Stimulated activated naive CD8-positive, alpha-beta T cell treated with anti-CD3 and anti-CD28 coated beads, Interleukin-15, Interleukin-2, amounts not matched to agents 100 U/mL and 50 U/mL, for 24 hours (primary cell): ENCODE measurements at regions not wholly inside any gene's neighbourhood (a gene's known extent, or its start where the extent isn't known, plus 50 kb on each side); places are given as distances from the start of the nearest gene placed in this dataset.
A peak's percentile ranks its signal among the peaks of the same experiment; 100 is the strongest.

Experiments used
- ATAC-seq: fragments of 150-1000 bp; cut with Tn5 transposase; one replicate; pipeline ENCODE4 v1.10.0; 2021
- DNase-seq: peaks from one replicate; pipeline ENCODE4 v3.0.0; 2021

DNA sequence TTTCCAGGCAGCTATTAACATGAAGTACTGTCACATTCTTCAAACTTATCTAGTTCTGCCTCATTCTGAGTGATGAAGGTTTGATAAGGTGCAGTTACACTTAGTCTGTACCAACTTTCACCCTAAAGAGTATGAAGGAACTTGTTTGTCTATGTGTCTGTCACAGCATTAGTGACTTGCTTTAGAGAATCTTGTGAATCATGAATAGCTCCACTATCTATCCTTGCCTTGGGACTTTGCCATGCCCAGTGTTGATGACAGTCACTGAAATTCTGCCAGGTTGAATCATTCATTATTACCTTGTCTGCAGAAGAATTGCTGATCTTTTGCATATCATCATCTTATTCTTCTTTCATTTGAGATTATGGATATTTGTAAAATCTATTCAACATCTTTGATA is 50.9 kb upstream of the A1CF start:
- no peak for DNase-seq
- no peak for ATAC-seq

DNA sequence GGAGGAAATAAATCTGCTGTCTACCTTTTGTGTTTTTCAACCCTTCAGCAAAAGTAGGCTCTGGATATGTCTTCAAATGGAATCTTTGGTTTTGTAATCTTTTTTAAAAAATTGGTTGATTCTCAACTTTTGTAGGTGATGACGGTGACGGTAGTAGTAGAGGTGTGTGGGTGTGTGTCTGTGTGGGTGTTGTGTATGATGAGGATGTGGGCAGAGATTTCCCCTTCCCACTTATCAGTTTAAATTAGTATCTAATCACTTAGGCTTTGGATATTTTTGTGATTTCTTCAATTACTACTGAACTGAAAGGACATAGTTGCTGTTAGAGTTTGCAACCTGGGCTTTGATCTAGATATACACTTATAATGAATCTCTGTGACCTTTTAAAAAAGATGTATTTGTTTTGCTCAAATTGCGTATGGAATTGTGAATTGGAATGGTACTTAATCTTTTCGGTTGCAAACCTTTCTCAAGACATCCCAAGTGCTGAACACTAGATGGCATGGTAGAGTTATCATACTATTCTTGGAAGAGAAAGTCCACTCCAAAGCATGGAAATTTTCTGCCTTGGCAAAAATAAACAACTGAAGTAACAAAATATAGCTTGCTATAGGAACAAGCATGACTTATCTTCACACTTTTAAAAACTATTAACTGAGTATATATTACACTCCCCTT is 51.9 kb upstream of the A1CF start:
- DNase-seq (no peak), ATAC-seq (no peak)

DNA sequence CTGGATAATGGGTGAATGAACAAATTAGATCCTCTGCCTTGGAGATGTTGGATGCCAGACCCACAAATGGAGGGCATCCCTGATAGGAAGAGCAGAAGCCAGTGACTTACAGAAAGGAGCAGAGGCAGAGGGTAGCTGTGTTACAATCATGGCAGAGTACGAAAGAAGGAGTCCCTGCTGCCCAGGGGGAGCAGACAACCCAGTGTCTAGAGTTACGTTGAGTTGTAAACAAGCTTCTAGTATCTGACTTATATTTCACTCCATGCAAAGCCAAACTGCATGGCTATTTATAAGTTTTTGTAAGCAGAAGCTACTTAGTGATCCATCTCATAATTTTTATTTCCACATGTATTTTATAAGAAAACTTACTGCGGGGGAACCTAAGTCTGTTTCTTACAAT is 56.2 kb upstream of the A1CF start:
- no peak for DNase-seq
- ATAC-seq = no peak

DNA sequence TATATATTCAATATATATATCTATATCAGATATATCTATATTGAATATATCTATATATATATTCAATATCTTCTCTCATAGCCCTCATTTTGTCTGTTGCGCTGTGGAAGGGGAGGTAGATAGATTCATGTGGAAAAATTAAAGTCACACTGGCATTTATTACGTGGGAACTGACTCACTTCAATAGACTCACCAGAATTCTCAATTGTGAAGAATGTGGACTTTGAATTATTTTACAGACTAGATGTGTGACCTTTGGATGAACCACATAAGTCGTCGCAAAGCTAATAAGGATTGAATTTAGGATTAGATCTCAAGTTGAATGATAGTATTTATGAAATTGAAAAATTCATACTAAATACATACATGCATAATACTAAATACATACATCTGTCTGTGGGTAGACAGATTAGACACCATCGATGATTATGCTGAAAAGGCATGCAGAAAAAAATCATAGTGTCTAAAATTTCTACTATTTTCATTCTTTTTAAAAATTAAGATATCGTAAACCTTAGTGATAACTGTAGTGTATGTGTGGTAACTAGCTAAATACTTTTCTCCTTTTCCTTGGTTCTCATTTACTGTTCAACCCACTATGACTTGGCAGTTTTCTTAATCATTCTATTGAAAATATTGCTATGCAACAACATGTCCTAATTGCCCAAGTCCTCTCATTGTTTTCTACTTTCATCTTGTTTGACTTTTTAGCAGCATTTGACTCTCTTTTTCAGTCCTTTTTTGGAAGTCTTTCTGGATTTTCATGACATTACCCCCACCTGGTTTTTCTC is 61.8 kb upstream of the A1CF start:
- DNase-seq (no peak), ATAC-seq (no peak)

DNA sequence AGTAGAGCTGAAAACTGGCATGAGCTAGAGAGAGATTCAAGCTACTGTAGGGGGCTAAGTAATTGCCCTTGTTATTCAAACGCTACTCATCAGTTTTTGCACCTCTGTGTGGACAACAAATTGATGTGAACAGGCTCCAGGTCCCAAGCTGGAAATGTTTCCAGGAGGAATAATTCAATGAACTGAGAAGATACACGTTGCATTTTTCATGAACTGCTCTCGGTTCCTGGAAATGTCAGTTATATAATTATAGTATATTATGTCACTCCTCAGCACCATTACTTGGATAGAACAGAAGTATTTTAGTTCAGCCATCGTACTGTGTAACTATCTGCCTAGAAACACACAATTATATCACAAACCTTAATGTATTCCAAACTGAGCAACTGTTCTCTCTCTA is 65.9 kb upstream of the A1CF start:
- DNase-seq = no peak

DNA sequence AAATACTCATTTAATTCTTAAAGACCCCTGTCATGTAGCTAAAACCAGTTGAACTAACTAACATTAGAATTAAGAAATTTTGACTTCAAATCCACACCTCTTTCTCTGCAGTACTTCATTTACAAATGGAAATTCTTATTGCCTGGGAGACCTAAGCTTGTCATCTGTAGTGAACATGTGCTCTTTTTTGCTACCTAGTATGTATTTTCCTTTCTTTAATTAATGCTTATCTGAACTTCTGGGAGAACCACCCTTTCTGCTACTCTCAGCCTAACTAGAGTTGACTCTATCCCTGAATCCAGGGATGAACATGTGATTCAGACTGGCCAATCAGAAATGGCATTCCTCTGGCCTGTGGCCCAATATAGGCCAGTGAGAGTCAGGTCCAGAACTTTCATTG is 75.9 kb upstream of the A1CF start:
- ATAC-seq (no peak), DNase-seq (no peak)

More for the DNA sequence above, 65.9 kb upstream of the A1CF start:
- ATAC-seq = no peak

DNA sequence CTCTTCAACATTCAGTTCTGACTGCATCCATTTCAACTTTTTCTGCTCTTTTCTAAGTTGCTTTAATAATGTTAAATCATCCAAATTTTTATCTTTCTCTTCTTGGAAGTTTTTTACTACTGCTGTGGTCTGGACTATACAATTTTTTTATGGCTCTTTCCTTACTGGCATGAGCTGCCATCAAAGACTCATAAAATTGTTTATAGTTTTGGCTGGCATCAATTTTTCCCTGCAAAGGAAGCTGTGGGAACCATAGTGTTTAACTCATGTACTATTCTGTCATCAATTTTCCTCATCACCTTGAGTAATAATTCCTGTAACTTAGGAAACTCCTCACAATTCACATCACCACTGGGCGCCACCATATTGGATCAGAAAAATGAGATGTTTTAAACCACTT is 77.6 kb upstream of the A1CF start:
- DNase-seq (no peak), ATAC-seq (no peak)

DNA sequence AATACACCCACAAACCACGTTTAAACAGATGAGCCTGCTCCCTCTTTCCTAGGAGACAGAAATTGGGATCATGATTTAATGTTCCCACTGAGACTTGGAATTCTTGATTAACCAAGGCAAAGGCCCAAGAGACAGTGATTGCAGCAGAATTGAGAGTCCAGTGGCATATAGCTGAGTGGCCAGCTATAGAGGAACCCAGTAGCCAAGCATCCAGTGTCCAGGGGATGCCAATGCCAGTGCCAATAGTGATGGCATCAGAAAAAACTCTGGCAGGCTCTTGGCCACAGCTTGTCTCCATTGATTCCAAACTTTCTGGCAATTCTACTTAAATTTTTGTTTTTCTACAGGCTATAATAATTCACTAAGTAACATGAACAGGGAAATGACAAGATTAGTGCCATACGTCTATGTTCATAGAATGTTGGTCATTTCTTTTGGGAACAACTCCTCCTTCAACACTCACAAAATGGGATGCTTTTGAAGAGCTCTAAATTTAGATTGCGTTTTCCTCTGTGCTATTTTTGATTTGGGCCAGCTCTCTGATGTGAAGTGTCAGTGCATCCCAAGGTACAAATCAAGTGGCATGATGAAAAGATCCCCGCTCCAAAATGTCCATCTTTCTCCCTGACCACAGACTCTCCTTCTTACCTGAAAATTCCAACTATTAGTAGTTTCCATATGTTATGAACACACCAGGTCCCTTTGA is 83.1 kb upstream of the A1CF start:
- no peak for DNase-seq
- no peak for ATAC-seq

DNA sequence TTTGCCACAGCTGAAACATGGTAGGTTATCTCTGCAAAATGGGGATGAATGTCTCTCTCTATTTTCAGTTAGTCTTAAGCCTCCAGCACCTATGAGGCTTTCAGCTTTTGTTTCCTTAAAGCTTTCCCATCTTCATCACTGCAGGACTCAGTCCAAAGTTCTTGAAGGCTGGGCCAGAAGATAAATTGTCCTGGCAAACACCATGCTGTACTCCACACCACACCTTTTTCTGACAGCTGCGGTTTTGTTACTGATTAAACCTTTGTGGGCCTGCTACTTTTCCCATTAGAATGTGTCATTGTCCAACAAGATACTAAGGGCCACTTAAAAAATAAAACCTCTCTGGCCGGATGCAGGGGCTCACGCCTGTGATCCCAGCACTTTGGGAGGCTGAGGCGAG is 87.2 kb upstream of the A1CF start:
- DNase-seq = no peak

DNA sequence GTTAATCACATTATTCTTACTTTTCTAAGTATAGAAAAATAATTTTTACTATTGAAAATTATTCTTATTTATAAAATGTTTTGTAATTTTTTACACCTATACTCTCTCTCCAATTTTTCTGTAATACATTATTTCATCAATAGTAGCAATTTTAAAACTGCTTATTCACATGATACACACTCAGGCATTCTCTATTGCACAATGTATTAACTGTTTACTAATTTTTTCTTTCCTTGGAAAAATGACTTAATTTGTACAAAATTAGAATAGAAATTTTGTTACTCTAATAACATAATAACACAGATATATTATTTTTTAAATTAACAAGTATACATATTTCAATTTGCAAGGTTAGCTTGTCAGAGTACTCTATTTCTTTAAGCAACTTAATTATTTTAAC is 92.9 kb upstream of the PRKG1 start:
- DNase-seq (no peak), ATAC-seq (no peak)

More for the DNA sequence above, 87.2 kb upstream of the A1CF start:
- no peak for ATAC-seq

DNA sequence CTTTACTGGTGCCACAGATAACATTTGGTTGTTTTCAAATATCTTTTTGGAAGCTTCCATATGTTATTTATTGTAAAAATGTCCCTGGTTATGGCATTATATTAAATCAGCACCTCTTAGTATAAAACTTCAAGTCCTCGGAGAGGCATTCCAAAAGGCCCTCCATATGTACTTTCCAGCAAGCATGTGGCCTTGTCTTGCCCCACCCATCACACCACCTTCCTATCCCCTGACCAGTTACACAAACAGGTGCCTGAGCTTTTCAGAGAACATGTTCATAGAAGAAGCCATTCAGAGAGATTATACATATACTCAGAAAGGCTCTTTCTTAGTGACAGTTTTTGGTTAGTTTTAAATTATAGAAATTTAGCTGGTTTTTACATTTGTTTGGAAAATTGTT is 92.4 kb upstream of the PRKG1 start:
- ATAC-seq = no peak
- no peak for DNase-seq

DNA sequence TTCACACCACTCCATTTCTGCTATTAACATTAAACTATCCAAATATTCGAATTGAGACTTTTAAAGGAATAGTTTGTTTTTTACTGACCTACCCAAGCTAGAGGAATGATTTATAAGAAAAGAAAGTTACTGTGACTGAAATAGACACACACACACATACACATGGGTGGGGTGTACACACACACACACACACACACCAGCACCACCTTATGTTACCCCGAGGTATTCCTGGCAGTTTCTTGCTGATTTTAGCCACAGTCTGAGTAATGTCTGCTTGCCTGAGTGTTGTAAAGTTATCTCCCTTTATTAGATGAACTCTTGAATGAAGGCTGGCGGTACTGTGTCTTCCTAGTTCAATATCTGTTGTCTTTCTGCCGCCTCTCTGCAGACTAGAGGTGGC is 91.3 kb upstream of the PRKG1 start:
- ATAC-seq (no peak), DNase-seq (no peak)

DNA sequence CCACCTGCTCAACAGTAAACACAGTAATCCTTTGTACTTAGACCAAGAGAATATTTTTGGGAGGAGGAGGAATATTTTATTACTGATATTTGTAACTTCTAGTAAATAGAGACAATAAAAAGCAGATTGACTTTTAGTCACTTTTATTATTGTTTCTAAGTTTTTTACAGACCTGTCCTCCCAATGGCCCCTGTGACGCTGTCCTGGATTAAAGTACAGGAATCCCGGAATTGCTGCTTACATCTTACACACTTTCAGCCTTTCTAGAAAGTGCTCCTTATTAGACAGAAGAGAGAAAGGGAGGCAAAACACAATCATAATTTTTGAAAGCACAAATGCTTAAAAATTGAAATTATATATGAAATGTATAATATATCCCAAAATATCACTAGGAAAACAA is 86.4 kb upstream of the PRKG1 start:
- ATAC-seq (no peak), DNase-seq (no peak)

DNA sequence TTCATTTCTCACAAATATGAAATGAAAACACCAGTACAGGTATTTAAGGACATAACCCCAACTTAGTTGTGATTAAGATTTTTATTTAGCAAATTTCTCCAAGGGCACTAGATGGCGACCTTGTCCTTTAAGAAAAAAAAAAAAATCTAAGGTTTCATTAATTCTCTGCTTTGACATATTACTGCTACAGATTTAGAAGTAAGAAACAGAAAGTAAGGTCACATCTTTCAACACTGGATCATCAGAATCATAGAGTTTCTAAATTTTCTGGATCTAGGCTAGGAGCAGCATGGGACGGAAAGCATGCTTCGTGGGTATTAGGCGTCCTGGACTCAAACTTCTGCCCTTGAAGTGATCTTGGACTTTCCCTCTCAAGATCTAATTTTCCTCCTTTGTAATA is 85.5 kb upstream of the PRKG1 start:
- ATAC-seq = no peak

DNA sequence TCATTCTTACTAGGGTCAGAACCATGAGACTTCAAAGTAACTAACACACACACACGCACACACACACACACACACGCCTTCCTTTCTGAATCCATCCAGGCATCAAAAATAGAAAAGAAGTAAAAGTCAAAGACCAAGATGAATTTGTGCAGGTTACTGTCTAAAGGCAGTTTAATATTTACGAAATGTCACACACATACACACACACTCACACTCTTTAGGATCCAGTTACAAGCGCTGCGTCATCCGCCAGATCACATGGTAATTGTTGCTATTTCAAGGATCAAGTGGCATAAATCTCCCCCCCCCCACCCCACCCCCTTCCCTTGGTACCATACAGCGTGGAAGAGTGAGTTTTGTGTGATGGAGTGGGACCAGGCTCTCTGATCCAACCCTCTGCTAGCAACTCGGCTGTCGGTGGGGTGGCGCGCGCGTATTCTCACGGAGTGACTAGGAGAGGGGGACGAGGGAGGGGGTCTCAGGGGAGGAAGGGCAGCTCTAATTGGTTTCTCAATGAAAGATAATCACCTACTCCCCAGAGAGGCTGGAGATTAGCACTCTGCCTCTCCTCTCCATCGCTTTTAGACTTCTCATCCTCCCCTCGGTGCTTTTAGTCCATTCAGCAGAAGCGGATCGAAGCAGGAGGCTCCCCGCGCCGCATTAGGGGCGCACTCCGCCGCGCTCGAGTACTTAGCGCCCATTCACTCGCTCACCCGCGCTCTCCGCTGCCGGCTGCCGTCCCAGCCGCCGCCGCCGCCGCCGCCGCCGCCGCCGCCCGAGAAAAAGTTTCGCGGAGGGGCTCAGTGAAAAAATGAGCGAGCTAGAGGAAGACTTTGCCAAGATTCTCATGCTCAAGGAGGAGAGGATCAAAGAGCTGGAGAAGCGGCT is 83.5 kb upstream of the PRKG1 start:
- ATAC-seq = no peak
- peak; percentile 11 for DNase-seq

More for the DNA sequence above, 85.5 kb upstream of the PRKG1 start:
- no peak for DNase-seq

DNA sequence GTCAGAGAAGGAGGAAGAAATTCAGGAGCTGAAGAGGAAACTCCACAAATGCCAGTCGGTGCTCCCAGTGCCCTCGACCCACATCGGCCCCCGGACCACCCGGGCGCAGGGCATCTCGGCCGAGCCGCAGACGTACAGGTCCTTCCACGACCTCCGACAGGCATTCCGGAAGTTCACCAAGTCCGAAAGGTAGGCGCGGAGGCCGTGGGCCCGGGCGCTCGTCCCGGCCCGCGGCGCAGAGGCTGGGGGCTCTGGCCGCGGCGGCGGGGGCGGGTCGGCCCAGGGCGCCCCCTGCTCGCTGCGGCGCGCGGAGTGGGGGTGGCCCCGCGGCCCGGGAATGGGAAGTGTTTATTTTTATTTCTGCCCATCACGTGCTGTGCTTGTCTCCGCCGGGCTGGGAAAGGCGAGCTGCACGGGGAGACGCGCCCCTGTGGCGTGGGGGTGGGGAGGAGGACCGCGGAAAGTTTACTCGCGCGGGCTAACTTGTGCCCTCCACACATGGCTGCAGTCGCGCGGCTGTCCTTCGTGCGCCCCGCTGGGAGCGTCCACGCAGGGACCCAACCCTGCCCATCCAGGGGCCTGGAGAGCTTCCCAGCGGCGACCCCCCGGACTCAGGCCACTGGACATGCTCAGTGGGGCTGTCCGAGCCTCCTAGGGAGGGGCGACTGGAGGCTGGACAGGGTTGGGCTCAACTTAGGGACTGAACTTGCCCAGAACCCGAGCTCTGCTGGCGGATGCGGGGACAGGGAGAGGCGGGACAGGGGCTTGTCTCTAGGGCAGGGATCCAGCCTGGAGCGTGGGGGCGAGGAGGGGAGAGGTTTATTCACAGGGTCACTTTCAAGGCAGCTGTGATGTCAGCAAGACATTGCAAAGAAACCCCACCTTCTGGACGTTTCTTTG is 82.6 kb upstream of the PRKG1 start:
- ATAC-seq (no peak), DNase-seq (no peak)

DNA sequence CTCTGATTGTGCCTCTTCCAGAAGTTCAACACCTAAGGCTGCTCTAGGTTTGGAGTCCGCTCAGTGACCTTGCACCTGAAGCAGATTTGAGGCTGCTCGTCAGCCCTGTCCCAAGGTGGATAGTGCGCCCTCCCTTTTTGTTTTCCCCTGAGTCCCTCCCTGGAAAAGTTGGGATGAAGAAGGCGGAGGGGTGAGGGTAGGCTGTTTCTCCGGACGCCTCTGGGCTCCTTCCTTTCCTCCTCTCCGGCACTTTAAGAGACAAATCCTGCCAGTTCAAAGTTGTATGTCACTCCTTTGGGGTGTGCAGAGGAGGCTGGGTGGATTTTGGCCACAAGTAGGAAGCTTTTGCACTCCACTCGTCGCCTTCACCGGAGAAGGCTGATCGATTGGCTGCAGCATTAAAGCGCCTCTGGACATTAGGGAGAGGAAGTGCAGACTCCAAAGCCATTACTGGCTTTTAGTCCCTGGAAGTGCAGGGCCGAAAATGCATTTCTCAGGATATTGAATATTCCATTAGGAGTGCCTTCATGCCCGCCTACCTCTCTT is 81.9 kb upstream of the PRKG1 start:
- ATAC-seq = no peak

DNA sequence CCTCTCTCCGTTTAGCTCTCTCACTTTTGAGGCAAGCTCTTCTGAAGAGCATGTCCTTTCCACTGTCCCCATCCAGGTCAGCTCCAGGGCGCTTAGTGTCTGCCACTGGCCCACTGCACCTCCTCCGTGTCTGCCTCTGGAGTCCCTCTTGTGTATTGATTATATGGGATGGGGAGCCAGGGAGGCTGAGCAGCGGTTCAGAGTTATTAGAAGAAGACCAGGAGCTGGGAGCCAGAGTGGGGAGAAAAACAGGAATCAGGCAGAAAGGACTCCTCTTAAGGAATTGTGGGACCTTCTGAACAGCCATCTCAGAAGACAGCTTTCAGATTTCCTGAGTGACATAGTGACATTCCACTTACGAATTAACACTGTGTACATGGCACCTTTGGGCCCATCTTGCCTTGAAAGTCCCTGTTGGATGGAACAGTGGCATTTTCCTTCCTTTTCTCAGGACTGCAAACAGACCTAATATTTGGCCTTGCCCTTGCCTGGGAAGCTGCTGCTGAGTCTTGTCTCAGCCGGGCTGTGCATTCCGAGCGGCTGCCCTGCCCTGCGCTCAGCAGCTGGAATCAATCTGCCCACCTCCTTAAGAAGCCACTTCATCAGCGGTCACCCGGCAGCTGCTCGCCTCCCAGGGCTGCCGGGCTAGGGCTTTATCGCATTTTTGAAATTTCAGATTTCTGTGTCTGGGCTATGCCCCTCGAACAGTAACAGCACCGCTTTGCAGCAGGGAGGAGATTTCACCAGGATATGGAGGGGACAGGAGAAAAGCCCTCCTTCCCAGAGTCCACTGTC is 81.1 kb upstream of the PRKG1 start:
- no peak for DNase-seq

More for the DNA sequence above, 81.9 kb upstream of the PRKG1 start:
- no peak for DNase-seq

DNA sequence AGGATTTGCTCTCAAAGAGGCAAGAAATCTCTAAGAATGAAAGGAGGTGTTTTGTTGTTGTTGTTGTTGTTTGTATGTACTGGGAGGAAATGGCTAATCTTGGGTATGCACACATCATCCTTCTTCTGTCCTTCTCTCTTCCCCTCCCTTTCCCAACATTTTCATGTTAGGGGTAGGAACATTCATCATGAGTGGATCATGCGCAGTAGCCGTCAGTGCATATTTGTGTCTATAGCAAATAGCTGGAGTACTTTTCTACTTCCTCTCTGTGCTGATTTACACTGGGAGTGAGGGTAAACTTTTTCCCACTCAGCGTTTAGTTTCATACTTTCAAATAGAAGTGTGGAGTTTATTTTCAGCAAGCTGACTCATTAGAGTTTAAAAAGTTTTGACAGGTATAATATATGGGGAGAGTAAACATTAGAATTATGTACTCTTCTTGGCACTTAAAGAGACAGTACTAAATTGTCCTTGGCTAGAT is 80.5 kb upstream of the PRKG1 start:
- ATAC-seq = no peak
- no peak for DNase-seq

More for the DNA sequence above, 81.1 kb upstream of the PRKG1 start:
- ATAC-seq = no peak

DNA sequence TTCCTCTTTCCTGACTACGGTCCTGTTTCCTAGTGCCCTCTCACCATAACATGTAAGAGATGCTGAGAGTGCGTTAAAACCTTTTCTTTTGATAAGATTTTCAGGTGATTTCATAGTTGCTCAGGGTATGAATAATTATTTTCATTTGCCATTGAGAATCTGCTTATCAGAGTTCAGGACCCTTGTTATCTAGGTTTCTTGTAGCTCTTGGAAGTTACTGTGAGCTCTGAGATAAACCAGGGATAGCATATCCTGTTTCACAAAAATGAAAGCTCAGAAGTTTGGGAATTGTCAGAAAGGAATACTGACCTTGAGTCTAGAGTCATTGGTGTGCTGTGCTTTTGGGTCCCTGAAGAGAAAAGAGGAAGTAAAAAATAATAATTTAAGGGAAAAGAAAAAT is 76.8 kb upstream of the PRKG1 start:
- ATAC-seq (no peak), DNase-seq (no peak)
